K562 (cell line): ENCODE measurements at regions not wholly inside any gene's neighbourhood (a gene's known extent, or its start where the extent isn't known, plus 50 kb on each side); places are given as distances from the start of the nearest gene placed in this dataset.

Source experiments
- ATAC-seq: fragments of 200-7000 bp; cut with Tn5 transposase; 3 replicates; pipeline ENCODE4 v1.9.1; 2020; ENCODE audit warnings: moderate library complexity
- BruUV-seq: library from RNA; stranded (reverse); fragments of 400-500 nt; replicated peaks from 2 replicates; lab custom pipeline; 2021; lab: Mats Ljungman, UMichigan
- CTCF ChIA-PET: fragments of 300-600 bp; formaldehyde crosslinking; extraction: SDS; loops from one replicate; lab custom pipeline; 2021; ENCODE audit warnings: low intra/inter-chr PET ratio; lab: Yijun Ruan, JAX
- POLR2A ChIA-PET: fragments of 300-600, 350-650 bp; sonication (Branson Sonifier 250); formaldehyde crosslinking; extraction: SDS; loops from one replicate; lab custom pipeline; 2021; ENCODE audit warnings: antibody characterized with exemption, inconsistent platforms; lab: Yijun Ruan, JAX
- DNase-seq, 4 experiments: peaks; one replicate each; pipeline versions ENCODE4 v3.0.0 to v3.0.0-alpha.2; 2011 to 2018; ENCODE audit warnings: low spot score in 3 of 4, mixed read lengths in 3 of 4; ENCODE audit errors: extremely low read depth in 1 of 4
- FAIRE-seq: peaks from 2 replicates; lab custom pipeline; 2011; peaks lifted over from hg19 to GRCh38; lab: Jason Lieb, UNC
- H2AFZ ChIP-seq: 2 replicates; pipeline ENCODE4 v1.6.0; 2011; ENCODE audit warnings: low read depth, low read length, control low read depth, inconsistent platforms
- H3K27ac ChIP-seq: fragments of 200-600 bp; 3 replicates; pipeline ENCODE4 v1.8.0; 2011; ENCODE audit warnings: low read depth, mild to moderate bottlenecking, control low read depth, inconsistent platforms, low read length, moderate library complexity, mixed read lengths; ENCODE audit errors: extremely low read depth
- H3K27me3 ChIP-seq, 2 experiments: fragments of 300-600 bp in 1 of 2; 2 replicates in 1 of 2; 3 replicates in 1 of 2; pipeline versions ENCODE4 v1.6.0 to v1.8.0; 2011; ENCODE audit warnings: inconsistent platforms in 2 of 2, low read length in 2 of 2, mild to moderate bottlenecking in 1 of 2, mixed read lengths in 1 of 2, moderate library complexity in 1 of 2; ENCODE audit not compliant: control insufficient read depth in 2 of 2, insufficient read depth in 2 of 2
- H3K36me3 ChIP-seq: fragments of 300-600 bp; 3 replicates; pipeline ENCODE4 v1.8.0; 2011; ENCODE audit warnings: mild to moderate bottlenecking, low read length, inconsistent platforms; ENCODE audit not compliant: control insufficient read depth, insufficient read depth
- H3K4me1 ChIP-seq, 2 experiments: fragments of 200-600 bp in 1 of 2; replicated peaks in 1 of 2; 2 replicates in 1 of 2; 3 replicates in 1 of 2; pipeline versions ENCODE4 v1.5.1 to v1.8.0; 2011; ENCODE audit warnings: inconsistent platforms in 2 of 2, low read length in 2 of 2, mild to moderate bottlenecking in 1 of 2, mixed read lengths in 1 of 2, moderate library complexity in 1 of 2; ENCODE audit not compliant: control insufficient read depth in 2 of 2, insufficient read depth in 2 of 2
- H3K4me2 ChIP-seq: 2 replicates; pipeline ENCODE4 v1.6.1; 2011; ENCODE audit warnings: low read length, control low read depth, inconsistent platforms, mixed read lengths; ENCODE audit not compliant: insufficient read depth
- H3K4me3 ChIP-seq: fragments of 200-600 bp; sonication (generic), shearing (Covaris generic); 2 replicates; pipeline ENCODE4 v1.5.1; 2016; ENCODE audit warnings: control low read depth, inconsistent platforms
- H3K79me2 ChIP-seq: fragments of 200-600 bp; 3 replicates; pipeline ENCODE4 v1.8.0; 2011; ENCODE audit warnings: low read length, inconsistent platforms; ENCODE audit not compliant: control insufficient read depth, insufficient read depth
- H3K9ac ChIP-seq, 2 experiments: 2 replicates each; pipeline versions ENCODE4 v1.6.0 to v1.6.1; 2011; ENCODE audit warnings: low read depth in 2 of 2, low read length in 2 of 2, control low read depth in 1 of 2, inconsistent platforms in 1 of 2, mild to moderate bottlenecking in 1 of 2, mixed read lengths in 1 of 2; ENCODE audit not compliant: insufficient read depth in 1 of 2
- H3K9me1 ChIP-seq: one replicate; pipeline ENCODE4 v1.6.0; 2011; ENCODE audit warnings: inconsistent platforms, mild to moderate bottlenecking, low read length, moderate library complexity; ENCODE audit not compliant: control insufficient read depth, insufficient read depth
- H3K9me3 ChIP-seq: replicated peaks from 2 replicates; pipeline ENCODE4 v1.5.1; 2011; ENCODE audit warnings: low read depth, low read length, inconsistent platforms; ENCODE audit not compliant: control insufficient read depth, insufficient read depth
- H4K20me1 ChIP-seq: replicated peaks from 2 replicates; pipeline ENCODE4 v1.6.1; 2011; ENCODE audit warnings: low read length, inconsistent platforms, mixed read lengths; ENCODE audit not compliant: control insufficient read depth, insufficient read depth
- DNMT1 ChIP-seq: fragments of 450-650 bp; IDR thresholded peaks from 2 replicates; pipeline ENCODE4 v1.6.1; 2016; ENCODE audit warnings: antibody characterized with exemption, mild to moderate bottlenecking
- ESRRA ChIP-seq: fragments of 450-650 bp; IDR thresholded peaks from 2 replicates; pipeline ENCODE4 v1.6.1; 2014; ENCODE audit warnings: low read depth, mild to moderate bottlenecking, moderate library complexity, borderline replicate concordance
- ETV1 ChIP-seq: fragments of 450-650 bp; conservative IDR thresholded peaks from 2 replicates; pipeline ENCODE4 v1.6.1; 2016; ENCODE audit warnings: missing genetic modification characterization, control low read depth, low read depth, missing compliant biosample characterization
- GATAD2B ChIP-seq: fragments of 450-650 bp; IDR thresholded peaks from 2 replicates; pipeline ENCODE4 v1.6.1; 2017; ENCODE audit warnings: mild to moderate bottlenecking, borderline replicate concordance
- HES1 ChIP-seq: fragments of 450-650 bp; IDR thresholded peaks from 2 replicates; pipeline ENCODE4 v1.6.1; 2016; ENCODE audit warnings: low read depth, mild to moderate bottlenecking, moderate library complexity
- KLF16 ChIP-seq: IDR thresholded peaks from 2 replicates; pipeline ENCODE4 v1.6.1; 2016; ENCODE audit warnings: antibody characterized with exemption
- PHB2 ChIP-seq: fragments of 450-650 bp; IDR thresholded peaks from 2 replicates; pipeline ENCODE4 v1.6.1; 2017; ENCODE audit warnings: low read depth
- RBFOX2 ChIP-seq: fragments of 200-400 bp; formaldehyde crosslinking; IDR thresholded peaks from 2 replicates; pipeline ENCODE4 v1.6.1; 2017; ENCODE audit warnings: low read depth, mild to moderate bottlenecking, low read length, moderate library complexity
- RUNX1 ChIP-seq: sonication (generic); IDR thresholded peaks from 2 replicates; pipeline ENCODE4 v1.6.1; 2016; ENCODE audit warnings: antibody characterized with exemption, low read depth
- TBP ChIP-seq: optimal IDR thresholded peaks from 2 replicates; pipeline ENCODE3; 2011; ENCODE audit warnings: low read depth, low read length, improper control_type of control experiment
- ZNF143 ChIP-seq: sonication (generic); formaldehyde crosslinking; IDR thresholded peaks from 2 replicates; pipeline ENCODE4 v1.9.0; 2022; ENCODE audit warnings: mild to moderate bottlenecking, missing genetic modification reagents
- ZNF253 ChIP-seq: fragments of 250-450 bp; sonication (Bioruptor Pico); conservative IDR thresholded peaks from 2 replicates; pipeline ENCODE4 v1.6.1; 2021; ENCODE audit warnings: mild to moderate bottlenecking
- ZNF280B ChIP-seq: fragments of 250-450 bp; sonication (Bioruptor Pico); IDR thresholded peaks from 2 replicates; pipeline ENCODE4 v1.5.1; 2021; ENCODE audit warnings: mild to moderate bottlenecking
- ZNF444 ChIP-seq: fragments of 250-450 bp; sonication (Bioruptor Pico); IDR thresholded peaks from 2 replicates; pipeline ENCODE4 v1.4.0; 2020; ENCODE audit warnings: mild to moderate bottlenecking, moderate library complexity
- WGBS: fragments of 100-300 bp; shearing (Covaris generic); methylation state at CpG from one replicate; pipeline ENCODE4 v1.1.6; 2016; ENCODE audit warnings: low coverage, mixed read lengths; ENCODE audit not compliant: insufficient coverage; ENCODE audit errors: missing lambda C conversion rate; 5-methylcytosine and 5-hydroxymethylcytosine counted together
- in situ Hi-C: fragments of 300-500 bp; cut with MboI; formaldehyde crosslinking; loops from 4 replicates; pipeline ENCODE4 v1.15.0; 2018; ENCODE audit warnings: inconsistent platforms, mixed read lengths
- intact Hi-C: fragments of 100-400 bp; cut with micrococcal nuclease; formaldehyde crosslinking; loops from 2 replicates; pipeline ENCODE4 v1.14.2; 2022

GRCh38 chr11:127226380-127226779 is 225.8 kb upstream of the KIRREL3 start:
- no TSS peak for BruUV-seq
- DNase-seq, result no peak
- Histone ChIP-seq H4K20me1 (no peaks in the 10 kb centered on the region), H3K4me1 (no peaks in the 10 kb centered on the region), H3K4me3 (no peak overlapping the region), H3K79me2 (no peaks in the 10 kb centered on the region), H3K4me2 (no peak overlapping the region), H3K9me1 (no peaks in the 10 kb centered on the region), H3K9me3 (no peaks in the 10 kb centered on the region)
- CTCF ChIA-PET, result no interaction called here
- no peak for FAIRE-seq
- in situ Hi-C loops, result no loop called here
- TF ChIP-seq RBFOX2, result no peak
- TF ChIP-seq, all 486 proteins: peak for 0
- H3K27ac ChIP-seq, result no peak overlapping the region
- POLR2A ChIA-PET, result no interaction called here
- H2AFZ ChIP-seq, result no peak overlapping the region
- no peak overlapping the region for H3K9ac ChIP-seq
- no peaks in the 10 kb centered on the region for H3K36me3 ChIP-seq
- WGBS, result 6% methylated on average over 1 of the region's 1 CpG
- intact Hi-C loops, result no loop called here
- ATAC-seq, result no peak
- H3K27me3 ChIP-seq, result no peaks in the 10 kb centered on the region

GRCh38 chr11:127225619-127226018 is 225.0 kb upstream of the KIRREL3 start:
- no peak overlapping the region for H3K27ac ChIP-seq
- H3K4me1 ChIP-seq, result no peaks in the 10 kb centered on the region
- no peak overlapping the region for H3K4me3 ChIP-seq
- TF ChIP-seq ESRRA (no peak), KLF16 (no peak), ZNF444 (CRISPR knock-in tag) (no peak), RUNX1 (no peak), GATAD2B (no peak), ZNF253 (no peak), TBP (no peak), ZNF280B (no peak), ETV1 (tag) (no peak), PHB2 (no peak), ZNF143 (no peak), DNMT1 (no peak), HES1 (no peak)
- no peaks in the 10 kb centered on the region for H3K79me2 ChIP-seq
- H4K20me1 ChIP-seq, result no peaks in the 10 kb centered on the region
- intact Hi-C loops, result no loop called here
- no peak for ATAC-seq
- H3K4me2 ChIP-seq, result no peak overlapping the region
- ChIA-PET POLR2A (no interaction called here), CTCF (no interaction called here)
- no peak overlapping the region for H3K9ac ChIP-seq
- FAIRE-seq, result no peak
- H3K27me3 ChIP-seq, result no peaks in the 10 kb centered on the region
- no peak overlapping the region for H2AFZ ChIP-seq
- no TSS peak for BruUV-seq
- in situ Hi-C loops, result no loop called here
- DNase-seq, result no peak
- no peaks in the 10 kb centered on the region for H3K36me3 ChIP-seq
- WGBS, result 0% methylated on average over 1 of the region's 1 CpG
- no peaks in the 10 kb centered on the region for H3K9me1 ChIP-seq
- H3K9me3 ChIP-seq, result no peaks in the 10 kb centered on the region
